ENCODE measurements at regions not wholly inside any gene's neighbourhood (a gene's known extent, or its start where the extent isn't known, plus 50 kb on each side); places are given as distances from the start of the nearest gene placed in this dataset.

GRCh38 chr4:62816566-62816965 is 1592.7 kb downstream of the TECRL start (continued):
- TF ChIP-seq ZNF687 (IDR thresholded peaks at IDR 0.05): no peak

- no peaks in the 10 kb centered on the region for H3K27me3 ChIP-seq (replicated peaks in 1 of 2; ENCODE audit: control insufficient read depth in 2 of 2, insufficient read depth in 2 of 2, low read length in 1 of 2)
- H3K4me3 ChIP-seq: no peak overlapping the region
- intact Hi-C loops (cut with micrococcal nuclease; ENCODE audit: unreplicated experiment) (no loop called here), in situ Hi-C loops (cut with MboI) (no loop called here)
- no peak overlapping the region for H2AFZ ChIP-seq (ENCODE audit: control insufficient read depth, low read depth, low read length)
- H3K9me3 ChIP-seq (replicated peaks; ENCODE audit: control insufficient read depth, insufficient read depth, low read length): no peaks in the 10 kb centered on the region
- RAD21 ChIA-PET (ENCODE audit: unreplicated experiment): no interaction called here
- FAIRE-seq: no peak
- no peak for ATAC-seq
- no peaks in the 10 kb centered on the region for H3K36me3 ChIP-seq (ENCODE audit: control insufficient read depth in 2 of 2, insufficient read depth in 2 of 2, low read length in 1 of 2)
- POLR2A ChIA-PET: no interaction called here
- 10% methylated on average over 3 of the region's 3 CpGs for WGBS (ENCODE audit: insufficient coverage, insufficient replicate concordance, low lambda C conversion rate, missing lambda C conversion rate)
- SMC1A ChIA-PET (ENCODE audit: uncharacterized antibody, unreplicated experiment): no interaction called here
- H4K20me1 ChIP-seq (ENCODE audit: control insufficient read depth, insufficient read depth): no peaks in the 10 kb centered on the region
- H3K4me2 ChIP-seq (ENCODE audit: control insufficient read depth, insufficient read depth): no peak overlapping the region
- H3K79me2 ChIP-seq (ENCODE audit: control insufficient read depth, insufficient read depth, low read length): no peaks in the 10 kb centered on the region
- DNase-seq (ENCODE audit: low read depth, low spot score): no peak
- no TSS peak for BruUV-seq (replicated peaks)
- TF ChIP-seq EGR1 (IDR thresholded peaks at IDR 0.05; ENCODE audit: borderline replicate concordance in 1 of 2, low read depth in 2 of 2, low read length in 2 of 2) (no peak), TARDBP (IDR thresholded peaks at IDR 0.05; ENCODE audit: borderline replicate concordance) (no peak), JUND (IDR thresholded peaks at IDR 0.05; ENCODE audit: low read depth, low read length) (no peak), SIX5 (IDR thresholded peaks at IDR 0.05; ENCODE audit: low read depth, low read length, severe bottlenecking) (no peak), MXI1 (IDR thresholded peaks at IDR 0.05; ENCODE audit: low read depth, low read length) (no peak), TAF1 (IDR thresholded peaks at IDR 0.05; ENCODE audit: borderline replicate concordance, low read depth, low read length) (no peak), YY1 (IDR thresholded peaks at IDR 0.05; ENCODE audit: low read depth, low read length) (no peak), CREB1 (IDR thresholded peaks at IDR 0.05; ENCODE audit: low read depth) (no peak), SMAD1 (IDR thresholded peaks at IDR 0.05; ENCODE audit: low read depth, partially characterized antibody) (no peak), FOXM1 (IDR thresholded peaks at IDR 0.05; ENCODE audit: low read depth, low read length) (no peak)
- no peak overlapping the region for H3K27ac ChIP-seq (ENCODE audit: control insufficient read depth, insufficient read depth)
- H3K4me1 ChIP-seq (ENCODE audit: control insufficient read depth, insufficient read depth, low read length): no peaks in the 10 kb centered on the region
- CTCF ChIA-PET: no interaction called here
- H3K9ac ChIP-seq (ENCODE audit: control insufficient read depth, insufficient read depth, low read length): no peak overlapping the region
Measured at GRCh38 chr4:62814510-62815047, 1594.7 kb downstream of the TECRL start.

All from GM12878 (cell line).